Chondrocyte (in vitro differentiated cells): ENCODE measurements at regions not wholly inside any gene's neighbourhood (a gene's known extent, or its start where the extent isn't known, plus 50 kb on each side); places are given as distances from the start of the nearest gene placed in this dataset.

ENCODE experiments used
- DNase-seq: peaks from one replicate; pipeline ENCODE4 v3.0.0; 2021; ENCODE audit warnings: mixed read lengths, low spot score
- H3K27ac Mint-ChIP-seq: one replicate; pipeline ENCODE4 v1.8.0; 2021; ENCODE audit warnings: mild to moderate bottlenecking, moderate library complexity, mixed read lengths; ENCODE audit not compliant: unreplicated experiment
- H3K27me3 Mint-ChIP-seq: 2 replicates; pipeline ENCODE4 v1.8.0; 2021; ENCODE audit warnings: low read depth, mixed read lengths
- H3K36me3 Mint-ChIP-seq: 2 replicates; pipeline ENCODE4 v1.8.0; 2021; ENCODE audit warnings: low read depth, mixed read lengths
- H3K4me1 Mint-ChIP-seq: 2 replicates; pipeline ENCODE4 v1.8.0; 2021; ENCODE audit warnings: low read depth, mild to moderate bottlenecking, mixed read lengths
- H3K4me3 Mint-ChIP-seq: one replicate; pipeline ENCODE4 v1.8.0; 2021; ENCODE audit warnings: mild to moderate bottlenecking, moderate library complexity, mixed read lengths; ENCODE audit not compliant: unreplicated experiment
- H3K9me3 Mint-ChIP-seq: 2 replicates; pipeline ENCODE4 v1.8.0; 2021; ENCODE audit warnings: low read depth, mixed read lengths
- CTCF ChIP-seq: fragments of 200-600 bp; sonication (generic); IDR thresholded peaks from 2 replicates; pipeline ENCODE4 v1.5.0; 2021; ENCODE audit warnings: antibody characterized with exemption, mild to moderate bottlenecking, moderate library complexity

GRCh38 chr4:158079661-158080060 lies 93.2 kb downstream of the GASK1B start:
- DNase-seq: no peak
- TF ChIP-seq CTCF: no peak
- H3K4me1 Mint-ChIP-seq: peaks cover 6% of the 10 kb centered on the region
- no peaks in the 10 kb centered on the region for H3K36me3 Mint-ChIP-seq
- H3K9me3 Mint-ChIP-seq: no peaks in the 10 kb centered on the region
- no peaks in the 10 kb centered on the region for H3K27me3 Mint-ChIP-seq
- no peak overlapping the region for H3K4me3 Mint-ChIP-seq
- no peak overlapping the region for H3K27ac Mint-ChIP-seq

- no peak for DNase-seq
- no peaks in the 10 kb centered on the region for H3K36me3 Mint-ChIP-seq
- peaks cover 6% of the 10 kb centered on the region for H3K4me1 Mint-ChIP-seq
- no peaks in the 10 kb centered on the region for H3K9me3 Mint-ChIP-seq
- no peak overlapping the region for H3K27ac Mint-ChIP-seq
- no peak for TF ChIP-seq CTCF
- H3K4me3 Mint-ChIP-seq: no peak overlapping the region
- no peaks in the 10 kb centered on the region for H3K27me3 Mint-ChIP-seq
These were observed 95.0 kb downstream of the GASK1B start for GRCh38 chr4:158077835-158078234.

- H3K9me3 Mint-ChIP-seq: no peaks in the 10 kb centered on the region
- H3K27me3 Mint-ChIP-seq: no peaks in the 10 kb centered on the region
- no peak overlapping the region for H3K27ac Mint-ChIP-seq
- no peaks in the 10 kb centered on the region for H3K36me3 Mint-ChIP-seq
- H3K4me3 Mint-ChIP-seq: no peak overlapping the region
- no peak for DNase-seq
- no peaks in the 10 kb centered on the region for H3K4me1 Mint-ChIP-seq
- no peak for TF ChIP-seq CTCF
These were observed 98.0 kb downstream of the GASK1B start for GRCh38 chr4:158074851-158075250.

GRCh38 chr4:158071931-158072330 lies 100.9 kb downstream of the GASK1B start:
- Mint-ChIP-seq H3K36me3 (no peaks in the 10 kb centered on the region), H3K4me3 (no peak overlapping the region), H3K4me1 (peaks cover 13% of the 10 kb centered on the region), H3K27me3 (no peaks in the 10 kb centered on the region), H3K27ac (no peak overlapping the region), H3K9me3 (no peaks in the 10 kb centered on the region)
- no peak for DNase-seq
- no peak for TF ChIP-seq CTCF

- no peak for DNase-seq
- Mint-ChIP-seq H3K27me3 (no peaks in the 10 kb centered on the region), H3K4me3 (no peak overlapping the region), H3K4me1 (peaks cover 16% of the 10 kb centered on the region), H3K36me3 (no peaks in the 10 kb centered on the region), H3K27ac (peak overlapping the region; percentile 67), H3K9me3 (no peaks in the 10 kb centered on the region)
- no peak for TF ChIP-seq CTCF
These were observed 104.8 kb downstream of the GASK1B start for GRCh38 chr4:158068068-158068467.
